ENCODE measurements at regions not wholly inside any gene's neighbourhood (a gene's known extent, or its start where the extent isn't known, plus 50 kb on each side); places are given as distances from the start of the nearest gene placed in this dataset.

- intact Hi-C loops (cut with micrococcal nuclease): no loop called here
- no peak for DNase-seq
- ATAC-seq: no peak
Observed at GRCh38 chr2:39603436-39603835, 62.3 kb upstream of the TMEM178A start.

- DNase-seq: peak; percentile 35
- ATAC-seq: no peak
- intact Hi-C loops (cut with micrococcal nuclease): no loop called here
Observed at GRCh38 chr2:39604866-39605265, 60.9 kb upstream of the TMEM178A start.

- DNase-seq (no peak), ATAC-seq (no peak)
- intact Hi-C loops (cut with micrococcal nuclease): no loop called here
Observed at GRCh38 chr2:39606585-39606984, 59.1 kb upstream of the TMEM178A start.

GRCh38 chr2:39607538-39608262 is 58.0 kb upstream of the TMEM178A start:
- DNase-seq (no peak), ATAC-seq (no peak)
- intact Hi-C loops (cut with micrococcal nuclease): no loop called here

GRCh38 chr2:39608263-39608575 is 57.5 kb upstream of the TMEM178A start:
- ATAC-seq (no peak), DNase-seq (no peak)
- intact Hi-C loops (cut with micrococcal nuclease): no loop called here

GRCh38 chr2:39608686-39609441 is 56.9 kb upstream of the TMEM178A start:
- intact Hi-C loops (cut with micrococcal nuclease): no loop called here
- DNase-seq: no peak
- ATAC-seq: peak; percentile 83

GRCh38 chr2:39609917-39610316 is 55.8 kb upstream of the TMEM178A start:
- ATAC-seq: no peak

GRCh38 chr2:39615675-39616074 is 50.0 kb upstream of the TMEM178A start:
- ATAC-seq (no peak), DNase-seq (no peak)
- intact Hi-C loops (cut with micrococcal nuclease): no loop called here

More at GRCh38 chr2:39609917-39610316, 55.8 kb upstream of the TMEM178A start:
- no peak for DNase-seq
- intact Hi-C loops (cut with micrococcal nuclease): no loop called here
